ENCODE measurements at regions not wholly inside any gene's neighbourhood (a gene's known extent, or its start where the extent isn't known, plus 50 kb on each side); places are given as distances from the start of the nearest gene placed in this dataset.

DNA sequence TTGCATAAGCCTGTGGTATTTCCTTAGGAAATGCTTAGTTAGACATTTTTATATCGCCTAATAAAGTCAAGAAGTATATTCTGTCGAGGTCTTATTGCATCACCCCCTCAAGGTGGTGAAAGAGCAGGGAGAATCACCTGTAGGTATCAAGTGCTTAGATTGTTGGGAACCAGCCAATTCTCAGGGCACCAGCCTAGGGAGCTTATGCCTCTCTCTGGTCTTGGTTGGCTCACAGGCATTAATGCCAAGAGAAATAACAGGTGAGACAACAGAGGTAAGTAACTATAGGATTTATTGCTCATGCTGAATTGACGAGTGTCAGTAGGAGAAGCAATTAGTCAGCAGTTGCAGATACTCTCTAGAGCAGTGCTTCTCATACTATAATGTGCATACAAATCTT, 663.3 kb upstream of the ZNF804A start:
- H3F3A ChIP-seq (replicated peaks; ENCODE audit: insufficient read depth), result no peaks in the 10 kb centered on the region
- WGBS (ENCODE audit: low lambda C conversion rate), result 31% methylated on average over 3 of the region's 3 CpGs
- DNase-seq, result no peak
- POLR2A ChIA-PET, result no interaction called here
- H3K79me2 ChIP-seq (ENCODE audit: insufficient read depth), result no peaks in the 10 kb centered on the region
- no peak overlapping the region for H3K27ac ChIP-seq (ENCODE audit: low read depth in 2 of 2, low read length in 1 of 2)
- H3K9me2 ChIP-seq, result 0 out of 2 replicates have a peak, but pooled peaks cover 4% of the 10 kb centered on the region
- no peaks in the 10 kb centered on the region for H3K9me3 ChIP-seq
- CTCF ChIA-PET, result no interaction called here
- no peak overlapping the region for H3K4me3 ChIP-seq (ENCODE audit: low read depth in 2 of 2, low read length in 1 of 2)
- no peak overlapping the region for H3K4me2 ChIP-seq
- no peak overlapping the region for H3K9ac ChIP-seq
- TF ChIP-seq, protein P1, sequence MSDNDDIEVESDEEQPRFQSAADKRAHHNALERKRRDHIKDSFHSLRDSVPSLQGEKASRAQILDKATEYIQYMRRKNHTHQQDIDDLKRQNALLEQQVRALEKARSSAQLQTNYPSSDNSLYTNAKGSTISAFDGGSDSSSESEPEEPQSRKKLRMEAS (IDR thresholded peaks at IDR 0.05; ENCODE audit: low read depth), result no peak
- TF ChIP-seq FOXJ3 (CRISPR knock-in tag; IDR thresholded peaks at IDR 0.05) (no peak), YY1 (IDR thresholded peaks at IDR 0.05; ENCODE audit: low read depth) (no peak), FOXM1 (IDR thresholded peaks at IDR 0.05; ENCODE audit: low read depth) (no peak), NRF1 (IDR thresholded peaks at IDR 0.05; ENCODE audit: low read depth, low read length) (no peak), RAD21 (IDR thresholded peaks at IDR 0.05; ENCODE audit: low read length) (no peak), RFX5 (IDR thresholded peaks at IDR 0.05; ENCODE audit: low read length) (no peak), GATA2 (CRISPR knock-in tag; IDR thresholded peaks at IDR 0.05) (no peak), RXRA (IDR thresholded peaks at IDR 0.05; ENCODE audit: borderline replicate concordance, low read depth) (no peak), POLR2AphosphoS5 (IDR thresholded peaks at IDR 0.05; ENCODE audit: low read depth, low read length) (no peak), MXI1 (IDR thresholded peaks at IDR 0.05; ENCODE audit: low read depth, low read length) (no peak)
- TF ChIP-seq, protein P2, sequence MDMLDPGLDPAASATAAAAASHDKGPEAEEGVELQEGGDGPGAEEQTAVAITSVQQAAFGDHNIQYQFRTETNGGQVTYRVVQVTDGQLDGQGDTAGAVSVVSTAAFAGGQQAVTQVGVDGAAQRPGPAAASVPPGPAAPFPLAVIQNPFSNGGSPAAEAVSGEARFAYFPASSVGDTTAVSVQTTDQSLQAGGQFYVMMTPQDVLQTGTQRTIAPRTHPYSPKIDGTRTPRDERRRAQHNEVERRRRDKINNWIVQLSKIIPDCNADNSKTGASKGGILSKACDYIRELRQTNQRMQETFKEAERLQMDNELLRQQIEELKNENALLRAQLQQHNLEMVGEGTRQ (IDR thresholded peaks at IDR 0.05; ENCODE audit: borderline replicate concordance, low read depth, low read length), result no peak
- TF ChIP-seq, protein P3, sequence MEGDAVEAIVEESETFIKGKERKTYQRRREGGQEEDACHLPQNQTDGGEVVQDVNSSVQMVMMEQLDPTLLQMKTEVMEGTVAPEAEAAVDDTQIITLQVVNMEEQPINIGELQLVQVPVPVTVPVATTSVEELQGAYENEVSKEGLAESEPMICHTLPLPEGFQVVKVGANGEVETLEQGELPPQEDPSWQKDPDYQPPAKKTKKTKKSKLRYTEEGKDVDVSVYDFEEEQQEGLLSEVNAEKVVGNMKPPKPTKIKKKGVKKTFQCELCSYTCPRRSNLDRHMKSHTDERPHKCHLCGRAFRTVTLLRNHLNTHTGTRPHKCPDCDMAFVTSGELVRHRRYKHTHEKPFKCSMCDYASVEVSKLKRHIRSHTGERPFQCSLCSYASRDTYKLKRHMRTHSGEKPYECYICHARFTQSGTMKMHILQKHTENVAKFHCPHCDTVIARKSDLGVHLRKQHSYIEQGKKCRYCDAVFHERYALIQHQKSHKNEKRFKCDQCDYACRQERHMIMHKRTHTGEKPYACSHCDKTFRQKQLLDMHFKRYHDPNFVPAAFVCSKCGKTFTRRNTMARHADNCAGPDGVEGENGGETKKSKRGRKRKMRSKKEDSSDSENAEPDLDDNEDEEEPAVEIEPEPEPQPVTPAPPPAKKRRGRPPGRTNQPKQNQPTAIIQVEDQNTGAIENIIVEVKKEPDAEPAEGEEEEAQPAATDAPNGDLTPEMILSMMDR (IDR thresholded peaks at IDR 0.05), result no peak
- no peaks in the 10 kb centered on the region for H3K4me1 ChIP-seq (ENCODE audit: control insufficient read depth in 1 of 2, insufficient read depth in 2 of 2, low read depth in 1 of 2, low read length in 1 of 2)
- no peaks in the 10 kb centered on the region for H4K20me1 ChIP-seq (ENCODE audit: insufficient read depth)
- no peak overlapping the region for H2AFZ ChIP-seq (ENCODE audit: low read depth)
- no peaks in the 10 kb centered on the region for H3K27me3 ChIP-seq (ENCODE audit: insufficient read depth)
- no peaks in the 10 kb centered on the region for H3K36me3 ChIP-seq (replicated peaks in 1 of 2; ENCODE audit: control insufficient read depth in 1 of 2, insufficient read depth in 2 of 2, low read length in 1 of 2)

DNA sequence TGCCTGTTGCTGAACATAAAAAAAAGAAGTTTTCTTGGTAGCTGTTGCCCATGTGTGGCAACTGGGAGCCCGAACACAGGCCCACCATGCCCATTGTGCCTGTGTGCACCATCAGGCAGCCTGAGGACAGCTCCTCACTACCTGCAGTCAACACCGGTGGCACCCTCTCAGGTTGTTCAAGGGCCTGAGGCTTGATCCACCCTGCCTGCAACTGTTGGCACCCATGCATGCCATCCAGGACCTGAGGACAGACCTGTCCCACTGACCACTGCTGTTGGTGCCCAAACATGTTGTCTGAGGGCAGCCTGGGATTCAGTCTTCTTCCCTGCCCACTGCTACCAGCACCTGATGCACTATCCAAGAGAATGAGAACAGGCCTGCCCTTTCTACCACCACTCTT, 661.1 kb upstream of the ZNF804A start:
- Histone ChIP-seq H3K4me2 (no peak overlapping the region), H3F3A (replicated peaks; ENCODE audit: insufficient read depth) (no peaks in the 10 kb centered on the region), H3K4me3 (ENCODE audit: low read depth in 2 of 2, low read length in 1 of 2) (no peak overlapping the region), H2AFZ (ENCODE audit: low read depth) (no peak overlapping the region), H3K36me3 (replicated peaks in 1 of 2; ENCODE audit: control insufficient read depth in 1 of 2, insufficient read depth in 2 of 2, low read length in 1 of 2) (no peaks in the 10 kb centered on the region), H3K27me3 (ENCODE audit: insufficient read depth) (no peaks in the 10 kb centered on the region), H3K4me1 (ENCODE audit: control insufficient read depth in 1 of 2, insufficient read depth in 2 of 2, low read depth in 1 of 2, low read length in 1 of 2) (no peaks in the 10 kb centered on the region), H3K27ac (ENCODE audit: low read depth in 2 of 2, low read length in 1 of 2) (no peak overlapping the region), H3K9me3 (no peaks in the 10 kb centered on the region), H3K79me2 (ENCODE audit: insufficient read depth) (no peaks in the 10 kb centered on the region), H3K9ac (no peak overlapping the region), H4K20me1 (ENCODE audit: insufficient read depth) (no peaks in the 10 kb centered on the region), H3K9me2 (0 out of 2 replicates have a peak, but pooled peaks cover 4% of the 10 kb centered on the region)
- TF ChIP-seq POLR2AphosphoS5 (IDR thresholded peaks at IDR 0.05; ENCODE audit: low read depth, low read length), result no peak
- TF ChIP-seq CHD2 (IDR thresholded peaks at IDR 0.05; ENCODE audit: low read length, partially characterized antibody), result no peak
- no peak for DNase-seq
- 60% methylated on average over 2 of the region's 2 CpGs for WGBS (ENCODE audit: low lambda C conversion rate)
- ChIA-PET CTCF (no interaction called here), POLR2A (no interaction called here)

Measured in SK-N-SH (cell line).